ENCODE measurements at regions not wholly inside any gene's neighbourhood (a gene's known extent, or its start where the extent isn't known, plus 50 kb on each side); places are given as distances from the start of the nearest gene placed in this dataset.

DNA sequence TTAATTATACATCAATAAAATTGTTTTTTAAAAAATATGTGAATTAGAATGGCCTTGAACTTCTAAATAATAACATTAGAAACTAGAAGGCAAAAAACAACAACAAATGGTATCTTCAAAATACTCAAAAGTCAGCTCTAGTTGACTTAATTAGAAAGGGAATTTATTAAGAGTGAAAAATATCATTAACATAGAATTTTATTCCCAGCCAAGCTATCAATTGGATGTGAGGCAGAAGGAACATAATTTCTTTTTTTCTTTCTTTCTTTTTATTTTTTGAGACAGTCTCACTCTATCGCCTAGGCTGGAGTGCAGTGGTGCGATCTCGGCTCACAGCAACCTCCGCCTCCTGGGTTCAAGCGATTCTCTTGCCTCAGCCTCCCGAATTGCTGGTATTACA lies 51.2 kb upstream of the CAPZB start:
- TF ChIP-seq, protein P1, sequence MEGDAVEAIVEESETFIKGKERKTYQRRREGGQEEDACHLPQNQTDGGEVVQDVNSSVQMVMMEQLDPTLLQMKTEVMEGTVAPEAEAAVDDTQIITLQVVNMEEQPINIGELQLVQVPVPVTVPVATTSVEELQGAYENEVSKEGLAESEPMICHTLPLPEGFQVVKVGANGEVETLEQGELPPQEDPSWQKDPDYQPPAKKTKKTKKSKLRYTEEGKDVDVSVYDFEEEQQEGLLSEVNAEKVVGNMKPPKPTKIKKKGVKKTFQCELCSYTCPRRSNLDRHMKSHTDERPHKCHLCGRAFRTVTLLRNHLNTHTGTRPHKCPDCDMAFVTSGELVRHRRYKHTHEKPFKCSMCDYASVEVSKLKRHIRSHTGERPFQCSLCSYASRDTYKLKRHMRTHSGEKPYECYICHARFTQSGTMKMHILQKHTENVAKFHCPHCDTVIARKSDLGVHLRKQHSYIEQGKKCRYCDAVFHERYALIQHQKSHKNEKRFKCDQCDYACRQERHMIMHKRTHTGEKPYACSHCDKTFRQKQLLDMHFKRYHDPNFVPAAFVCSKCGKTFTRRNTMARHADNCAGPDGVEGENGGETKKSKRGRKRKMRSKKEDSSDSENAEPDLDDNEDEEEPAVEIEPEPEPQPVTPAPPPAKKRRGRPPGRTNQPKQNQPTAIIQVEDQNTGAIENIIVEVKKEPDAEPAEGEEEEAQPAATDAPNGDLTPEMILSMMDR (IDR thresholded peaks at IDR 0.05) = no peak
- TF ChIP-seq RCOR1 (IDR thresholded peaks at IDR 0.05; ENCODE audit: low read length) (no peak), NFIC (IDR thresholded peaks at IDR 0.05; ENCODE audit: borderline replicate concordance) (no peak), YY1 (IDR thresholded peaks at IDR 0.05; ENCODE audit: low read depth) (no peak), SMC3 (IDR thresholded peaks at IDR 0.05; ENCODE audit: low read depth, low read length) (no peak), ELF1 (IDR thresholded peaks at IDR 0.05) (no peak), FOXM1 (IDR thresholded peaks at IDR 0.05; ENCODE audit: low read depth) (no peak), RAD21 (IDR thresholded peaks at IDR 0.05; ENCODE audit: low read length) (no peak)
